ENCODE measurements at regions not wholly inside any gene's neighbourhood (a gene's known extent, or its start where the extent isn't known, plus 50 kb on each side); places are given as distances from the start of the nearest gene placed in this dataset.
"Not testable (repeated sequence)": the region's sequence is repeated elsewhere in the genome, so short reads cannot be mapped to it uniquely, and the experiment has no call there.

DNA sequence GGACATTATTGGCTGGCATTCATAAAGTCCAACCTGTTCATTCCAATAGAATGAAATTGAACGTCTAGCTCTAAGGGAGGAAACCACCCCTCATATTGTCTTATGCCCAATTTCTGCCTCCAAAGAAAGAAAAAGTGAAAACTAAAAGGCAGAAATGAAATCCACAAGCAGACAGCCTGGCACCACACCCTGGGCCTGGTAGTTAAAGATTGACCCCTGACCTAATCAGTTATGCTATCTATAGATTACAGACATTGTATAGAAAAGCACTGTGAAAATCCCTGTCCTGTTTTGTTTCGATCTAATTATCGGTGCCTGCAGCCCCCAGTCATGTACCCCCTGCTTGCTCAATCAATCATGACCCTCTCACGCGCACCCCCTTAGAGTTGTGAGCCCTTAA lies 54.3 kb upstream of the ATP1B1 start:
- not testable (repeated sequence) for H3K9me3 ChIP-seq (ENCODE audit: control insufficient read depth, insufficient read depth, low read length); H3K36me3 ChIP-seq (ENCODE audit: control insufficient read depth, insufficient read depth, low read length); H3K4me1 ChIP-seq (ENCODE audit: control insufficient read depth, insufficient read depth, low read length); H3K27ac ChIP-seq (ENCODE audit: low read depth, low read length); H3K9ac ChIP-seq (ENCODE audit: low read depth, low read length); H3K27me3 ChIP-seq (ENCODE audit: control insufficient read depth, insufficient read depth, low read length); H3K4me3 ChIP-seq (ENCODE audit: low read depth, low read length)

- no peaks in the 10 kb centered on the region for H3K27me3 ChIP-seq (ENCODE audit: control insufficient read depth, insufficient read depth, low read length)
- H3K36me3 ChIP-seq (ENCODE audit: control insufficient read depth, insufficient read depth, low read length): no peaks in the 10 kb centered on the region
- no peaks in the 10 kb centered on the region for H3K9me3 ChIP-seq (ENCODE audit: control insufficient read depth, insufficient read depth, low read length)
- H3K4me3 ChIP-seq (ENCODE audit: low read depth, low read length): no peak overlapping the region
- H3K9ac ChIP-seq (ENCODE audit: low read depth, low read length): no peak overlapping the region
- H3K4me1 ChIP-seq (ENCODE audit: control insufficient read depth, insufficient read depth, low read length): peaks cover 6% of the 10 kb centered on the region; the same call in 1 of the 2 replicates
- H3K27ac ChIP-seq (ENCODE audit: low read depth, low read length): no peak overlapping the region
Measured at GRCh38 chr1:169052727-169053126, 53.8 kb upstream of the ATP1B1 start.

GRCh38 chr1:169053196-169053595 lies 53.3 kb upstream of the ATP1B1 start:
- no peaks in the 10 kb centered on the region for H3K27me3 ChIP-seq (ENCODE audit: control insufficient read depth, insufficient read depth, low read length)
- no peaks in the 10 kb centered on the region for H3K9me3 ChIP-seq (ENCODE audit: control insufficient read depth, insufficient read depth, low read length)
- no peak overlapping the region for H3K4me3 ChIP-seq (ENCODE audit: low read depth, low read length)
- H3K36me3 ChIP-seq (ENCODE audit: control insufficient read depth, insufficient read depth, low read length): no peaks in the 10 kb centered on the region
- H3K27ac ChIP-seq (ENCODE audit: low read depth, low read length): no peak overlapping the region
- H3K4me1 ChIP-seq (ENCODE audit: control insufficient read depth, insufficient read depth, low read length): peaks cover 6% of the 10 kb centered on the region; the same call in 1 of the 2 replicates
- H3K9ac ChIP-seq (ENCODE audit: low read depth, low read length): no peak overlapping the region
